ENCODE measurements at regions not wholly inside any gene's neighbourhood (a gene's known extent, or its start where the extent isn't known, plus 50 kb on each side); places are given as distances from the start of the nearest gene placed in this dataset.
A peak's percentile ranks its signal among the peaks of the same experiment; 100 is the strongest.

- Histone ChIP-seq H3K36me3 (ENCODE audit: control insufficient read depth in 1 of 2, insufficient read depth in 2 of 2, low read depth in 1 of 2, low read length in 2 of 2) (no peaks in the 10 kb centered on the region), H2BK120ac (ENCODE audit: low read depth, low read length) (no peak overlapping the region), H3K23ac (ENCODE audit: low read length in 2 of 2) (no peak overlapping the region), H2AFZ (ENCODE audit: low read depth, low read length) (no peak overlapping the region), H2BK12ac (ENCODE audit: low read length in 2 of 2) (no peak overlapping the region), H2BK5ac (ENCODE audit: low read depth, low read length, poor library complexity, severe bottlenecking) (no peak overlapping the region), H4K91ac (ENCODE audit: low read length) (no peak overlapping the region), H3K4ac (ENCODE audit: low read depth in 1 of 2, low read length in 2 of 2) (no peak overlapping the region), H2BK15ac (ENCODE audit: low read depth, poor library complexity, severe bottlenecking) (no peak overlapping the region), H2AK5ac (ENCODE audit: low read length, severe bottlenecking) (no peak overlapping the region), H3K27me3 (ENCODE audit: control insufficient read depth in 1 of 2, insufficient read depth in 1 of 2, low read length in 2 of 2) (no peaks in the 10 kb centered on the region), H3K9ac (ENCODE audit: low read length) (no peak overlapping the region), H3K14ac (ENCODE audit: low read length in 2 of 2) (no peak overlapping the region), H3K4me2 (ENCODE audit: low read length, poor library complexity, severe bottlenecking) (no peak overlapping the region), H4K8ac (ENCODE audit: low read length) (no peak overlapping the region), H3K79me1 (replicated peaks; ENCODE audit: low read length, poor library complexity, severe bottlenecking) (no peaks in the 10 kb centered on the region), H3K4me3 (ENCODE audit: insufficient read depth in 1 of 2, low read depth in 1 of 2, low read length in 2 of 2) (no peak overlapping the region), H3K27ac (ENCODE audit: low read length, poor library complexity, severe bottlenecking) (no peak overlapping the region), H3K18ac (ENCODE audit: low read depth in 1 of 2, low read length in 2 of 2) (no peak overlapping the region), H3K4me1 (ENCODE audit: control insufficient read depth, insufficient read depth, low read depth, low read length) (no peaks in the 10 kb centered on the region), H3K9me3 (ENCODE audit: control insufficient read depth, low read length) (no peaks in the 10 kb centered on the region)
- no peak for DNase-seq
- WGBS: 100% methylated on average over 1 of the region's 2 CpGs
Observed at GRCh38 chr6:126440923-126441322, 101.0 kb downstream of the CENPW start.

- H3K4me3 ChIP-seq (ENCODE audit: insufficient read depth in 1 of 2, low read depth in 1 of 2, low read length in 2 of 2): no peak overlapping the region
- H2BK15ac ChIP-seq (ENCODE audit: low read depth, poor library complexity, severe bottlenecking): no peak overlapping the region
- H3K23ac ChIP-seq (ENCODE audit: low read length in 2 of 2): no peak overlapping the region
- no peak overlapping the region for H2AFZ ChIP-seq (ENCODE audit: low read depth, low read length)
- H3K14ac ChIP-seq (ENCODE audit: low read length in 2 of 2): no peak overlapping the region
- no peak overlapping the region for H2BK12ac ChIP-seq (ENCODE audit: low read length in 2 of 2)
- H3K9ac ChIP-seq (ENCODE audit: low read length): no peak overlapping the region
- H4K8ac ChIP-seq (ENCODE audit: low read length): no peak overlapping the region
- H3K27me3 ChIP-seq (ENCODE audit: control insufficient read depth in 1 of 2, insufficient read depth in 1 of 2, low read length in 2 of 2): no peaks in the 10 kb centered on the region
- H3K18ac ChIP-seq (ENCODE audit: low read depth in 1 of 2, low read length in 2 of 2): no peak overlapping the region
- no peaks in the 10 kb centered on the region for H3K9me3 ChIP-seq (ENCODE audit: control insufficient read depth, low read length)
- H2AK5ac ChIP-seq (ENCODE audit: low read length, severe bottlenecking): no peak overlapping the region
- no peak overlapping the region for H3K4me2 ChIP-seq (ENCODE audit: low read length, poor library complexity, severe bottlenecking)
- peak; percentile 8 for DNase-seq
- no peaks in the 10 kb centered on the region for H3K79me1 ChIP-seq (replicated peaks; ENCODE audit: low read length, poor library complexity, severe bottlenecking)
- H3K27ac ChIP-seq (ENCODE audit: low read length, poor library complexity, severe bottlenecking): no peak overlapping the region
- H3K4me1 ChIP-seq (ENCODE audit: control insufficient read depth, insufficient read depth, low read depth, low read length): no peaks in the 10 kb centered on the region
- no peaks in the 10 kb centered on the region for H3K36me3 ChIP-seq (ENCODE audit: control insufficient read depth in 1 of 2, insufficient read depth in 2 of 2, low read depth in 1 of 2, low read length in 2 of 2)
- no peak overlapping the region for H4K91ac ChIP-seq (ENCODE audit: low read length)
- no peak overlapping the region for H3K4ac ChIP-seq (ENCODE audit: low read depth in 1 of 2, low read length in 2 of 2)
- no peak overlapping the region for H2BK5ac ChIP-seq (ENCODE audit: low read depth, low read length, poor library complexity, severe bottlenecking)
- no peak overlapping the region for H2BK120ac ChIP-seq (ENCODE audit: low read depth, low read length)
Observed at GRCh38 chr6:126444659-126445273, 104.9 kb downstream of the CENPW start.

- Histone ChIP-seq H3K9me3 (ENCODE audit: control insufficient read depth, low read length) (no peaks in the 10 kb centered on the region), H2BK120ac (ENCODE audit: low read depth, low read length) (no peak overlapping the region), H2BK5ac (ENCODE audit: low read depth, low read length, poor library complexity, severe bottlenecking) (no peak overlapping the region), H3K4ac (ENCODE audit: low read depth in 1 of 2, low read length in 2 of 2) (no peak overlapping the region), H3K4me1 (ENCODE audit: control insufficient read depth, insufficient read depth, low read depth, low read length) (no peaks in the 10 kb centered on the region), H2AFZ (ENCODE audit: low read depth, low read length) (no peak overlapping the region), H2AK5ac (ENCODE audit: low read length, severe bottlenecking) (no peak overlapping the region), H3K79me1 (replicated peaks; ENCODE audit: low read length, poor library complexity, severe bottlenecking) (no peaks in the 10 kb centered on the region), H2BK12ac (ENCODE audit: low read length in 2 of 2) (no peak overlapping the region), H4K91ac (ENCODE audit: low read length) (no peak overlapping the region), H3K27me3 (ENCODE audit: control insufficient read depth in 1 of 2, insufficient read depth in 1 of 2, low read length in 2 of 2) (no peaks in the 10 kb centered on the region), H3K27ac (ENCODE audit: low read length, poor library complexity, severe bottlenecking) (no peak overlapping the region), H3K4me2 (ENCODE audit: low read length, poor library complexity, severe bottlenecking) (no peak overlapping the region), H4K8ac (ENCODE audit: low read length) (no peak overlapping the region), H3K9ac (ENCODE audit: low read length) (no peak overlapping the region), H3K14ac (ENCODE audit: low read length in 2 of 2) (no peak overlapping the region), H2BK15ac (ENCODE audit: low read depth, poor library complexity, severe bottlenecking) (no peak overlapping the region), H3K23ac (ENCODE audit: low read length in 2 of 2) (no peak overlapping the region), H3K4me3 (ENCODE audit: insufficient read depth in 1 of 2, low read depth in 1 of 2, low read length in 2 of 2) (no peak overlapping the region), H3K18ac (ENCODE audit: low read depth in 1 of 2, low read length in 2 of 2) (no peak overlapping the region), H3K36me3 (ENCODE audit: control insufficient read depth in 1 of 2, insufficient read depth in 2 of 2, low read depth in 1 of 2, low read length in 2 of 2) (no peaks in the 10 kb centered on the region)
- DNase-seq: no peak
Observed at GRCh38 chr6:126446248-126446647, 106.3 kb downstream of the CENPW start.

GRCh38 chr6:126447367-126447766 lies 107.5 kb downstream of the CENPW start:
- H2BK12ac ChIP-seq (ENCODE audit: low read length in 2 of 2): no peak overlapping the region
- H3K9me3 ChIP-seq (ENCODE audit: control insufficient read depth, low read length): no peaks in the 10 kb centered on the region
- H3K27ac ChIP-seq (ENCODE audit: low read length, poor library complexity, severe bottlenecking): no peak overlapping the region
- H3K14ac ChIP-seq (ENCODE audit: low read length in 2 of 2): no peak overlapping the region
- H4K91ac ChIP-seq (ENCODE audit: low read length): no peak overlapping the region
- no peak overlapping the region for H2BK120ac ChIP-seq (ENCODE audit: low read depth, low read length)
- no peak overlapping the region for H2BK15ac ChIP-seq (ENCODE audit: low read depth, poor library complexity, severe bottlenecking)
- no peak overlapping the region for H3K4me2 ChIP-seq (ENCODE audit: low read length, poor library complexity, severe bottlenecking)
- H2BK5ac ChIP-seq (ENCODE audit: low read depth, low read length, poor library complexity, severe bottlenecking): no peak overlapping the region
- DNase-seq: no peak
- H3K79me1 ChIP-seq (replicated peaks; ENCODE audit: low read length, poor library complexity, severe bottlenecking): no peaks in the 10 kb centered on the region
- no peak overlapping the region for H3K23ac ChIP-seq (ENCODE audit: low read length in 2 of 2)
- H4K8ac ChIP-seq (ENCODE audit: low read length): no peak overlapping the region
- H2AFZ ChIP-seq (ENCODE audit: low read depth, low read length): no peak overlapping the region
- no peaks in the 10 kb centered on the region for H3K36me3 ChIP-seq (ENCODE audit: control insufficient read depth in 1 of 2, insufficient read depth in 2 of 2, low read depth in 1 of 2, low read length in 2 of 2)
- no peaks in the 10 kb centered on the region for H3K4me1 ChIP-seq (ENCODE audit: control insufficient read depth, insufficient read depth, low read depth, low read length)
- no peaks in the 10 kb centered on the region for H3K27me3 ChIP-seq (ENCODE audit: control insufficient read depth in 1 of 2, insufficient read depth in 1 of 2, low read length in 2 of 2)
- no peak overlapping the region for H3K4me3 ChIP-seq (ENCODE audit: insufficient read depth in 1 of 2, low read depth in 1 of 2, low read length in 2 of 2)
- H3K4ac ChIP-seq (ENCODE audit: low read depth in 1 of 2, low read length in 2 of 2): no peak overlapping the region
- H2AK5ac ChIP-seq (ENCODE audit: low read length, severe bottlenecking): no peak overlapping the region
- no peak overlapping the region for H3K18ac ChIP-seq (ENCODE audit: low read depth in 1 of 2, low read length in 2 of 2)
- no peak overlapping the region for H3K9ac ChIP-seq (ENCODE audit: low read length)

Measured in mesenchymal stem cell (in vitro differentiated cells and primary cell).